ENCODE measurements at regions not wholly inside any gene's neighbourhood (a gene's known extent, or its start where the extent isn't known, plus 50 kb on each side); places are given as distances from the start of the nearest gene placed in this dataset.

GRCh38 chr17:73956595-73957465 is 246.6 kb upstream of the RPL38 start:
- peaks cover 4% of the 10 kb centered on the region for H3K9me3 Mint-ChIP-seq
- intact Hi-C loops (cut with micrococcal nuclease): loop anchor here (10.0 kb wide), 1 partner anchor 312 kb away; the partner anchor contains the start of gene SDK2
- H3K27me3 Mint-ChIP-seq: peaks cover 3% of the 10 kb centered on the region
- DNase-seq (peak; percentile 75), ATAC-seq (peak; percentile 56)
- H3K4me1 Mint-ChIP-seq (ENCODE audit: low read depth): no peaks in the 10 kb centered on the region
- TF ChIP-seq, protein P1, sequence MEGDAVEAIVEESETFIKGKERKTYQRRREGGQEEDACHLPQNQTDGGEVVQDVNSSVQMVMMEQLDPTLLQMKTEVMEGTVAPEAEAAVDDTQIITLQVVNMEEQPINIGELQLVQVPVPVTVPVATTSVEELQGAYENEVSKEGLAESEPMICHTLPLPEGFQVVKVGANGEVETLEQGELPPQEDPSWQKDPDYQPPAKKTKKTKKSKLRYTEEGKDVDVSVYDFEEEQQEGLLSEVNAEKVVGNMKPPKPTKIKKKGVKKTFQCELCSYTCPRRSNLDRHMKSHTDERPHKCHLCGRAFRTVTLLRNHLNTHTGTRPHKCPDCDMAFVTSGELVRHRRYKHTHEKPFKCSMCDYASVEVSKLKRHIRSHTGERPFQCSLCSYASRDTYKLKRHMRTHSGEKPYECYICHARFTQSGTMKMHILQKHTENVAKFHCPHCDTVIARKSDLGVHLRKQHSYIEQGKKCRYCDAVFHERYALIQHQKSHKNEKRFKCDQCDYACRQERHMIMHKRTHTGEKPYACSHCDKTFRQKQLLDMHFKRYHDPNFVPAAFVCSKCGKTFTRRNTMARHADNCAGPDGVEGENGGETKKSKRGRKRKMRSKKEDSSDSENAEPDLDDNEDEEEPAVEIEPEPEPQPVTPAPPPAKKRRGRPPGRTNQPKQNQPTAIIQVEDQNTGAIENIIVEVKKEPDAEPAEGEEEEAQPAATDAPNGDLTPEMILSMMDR (IDR thresholded peaks at IDR 0.05): peak; percentile 50
- ChIA-PET POLR2A (no interaction called here), CTCF (interaction anchor here (0.7 to 2.0 kb wide), 4 partner anchors 9 to 527 kb away, joined by 3 to 7 read pairs (median 4); no protein-coding TSS in a partner anchor)
- H3K4me3 Mint-ChIP-seq: no peak overlapping the region
- H3K27ac Mint-ChIP-seq: no peak overlapping the region
- H3K36me3 Mint-ChIP-seq (ENCODE audit: low read depth): no peaks in the 10 kb centered on the region

DNA sequence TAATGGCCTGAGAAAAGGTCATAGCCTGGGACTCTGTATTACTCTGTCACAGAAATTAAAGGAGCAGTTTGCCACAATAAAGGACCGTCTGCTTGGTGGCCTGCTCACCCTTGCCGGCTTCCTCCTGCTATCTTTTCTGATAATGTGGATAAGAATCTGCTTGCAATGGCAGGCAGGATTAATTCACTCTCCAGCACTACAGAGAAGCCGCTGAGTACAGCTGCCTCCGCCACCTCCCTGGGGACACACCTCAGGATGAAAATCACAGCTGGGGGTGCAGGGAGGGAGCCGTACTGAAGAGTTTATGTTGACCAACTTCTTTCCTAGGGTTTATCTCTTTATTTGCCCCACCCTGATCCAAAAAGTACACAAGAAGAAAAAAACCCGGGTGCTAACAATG is 245.9 kb upstream of the RPL38 start:
- Mint-ChIP-seq H3K27ac (no peak overlapping the region), H3K4me3 (no peak overlapping the region), H3K4me1 (ENCODE audit: low read depth) (no peaks in the 10 kb centered on the region), H3K36me3 (ENCODE audit: low read depth) (no peaks in the 10 kb centered on the region), H3K27me3 (no peaks in the 10 kb centered on the region), H3K9me3 (peaks cover 4% of the 10 kb centered on the region)
- POLR2A ChIA-PET: no interaction called here
- TF ChIP-seq, protein P1 (IDR thresholded peaks at IDR 0.05): no peak
- DNase-seq (no peak), ATAC-seq (no peak)
- intact Hi-C loops (cut with micrococcal nuclease): loop anchor here (10.0 kb wide), 1 partner anchor 313 kb away; the partner anchor contains the start of gene SDK2
- CTCF ChIA-PET: interaction anchor here (2.0 kb wide), 1 partner anchor 311 kb away, joined by 7 read pairs; no protein-coding TSS in a partner anchor

DNA sequence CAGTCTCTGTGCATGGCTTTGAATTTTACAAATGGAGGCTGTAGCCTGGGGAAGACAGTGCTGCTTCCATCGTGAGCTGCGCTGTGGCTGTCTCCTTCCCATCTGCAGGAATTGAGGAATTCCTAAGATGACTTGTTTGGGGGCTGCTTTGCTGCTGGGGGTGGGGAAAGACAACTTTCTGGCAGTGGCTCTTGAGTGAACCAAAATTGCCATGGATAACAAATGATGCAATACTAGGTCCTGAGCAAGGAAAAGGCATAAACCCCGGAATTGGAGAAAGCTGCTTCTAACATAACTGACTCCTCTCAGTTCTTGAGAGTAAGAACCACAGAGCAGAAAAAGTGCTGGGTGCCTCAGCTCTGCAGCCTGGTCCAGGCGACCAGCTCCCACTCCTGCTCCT is 245.0 kb upstream of the RPL38 start:
- TF ChIP-seq, protein P1 (IDR thresholded peaks at IDR 0.05): no peak
- peaks cover 4% of the 10 kb centered on the region for H3K9me3 Mint-ChIP-seq
- H3K27me3 Mint-ChIP-seq: no peaks in the 10 kb centered on the region
- no peaks in the 10 kb centered on the region for H3K4me1 Mint-ChIP-seq (ENCODE audit: low read depth)
- POLR2A ChIA-PET: no interaction called here
- no peak for DNase-seq
- no peak for ATAC-seq
- no peak overlapping the region for H3K27ac Mint-ChIP-seq
- H3K4me3 Mint-ChIP-seq: no peak overlapping the region
- intact Hi-C loops (cut with micrococcal nuclease): loop anchor here (10.0 kb wide), 1 partner anchor 314 kb away; the partner anchor contains the start of gene SDK2
- H3K36me3 Mint-ChIP-seq (ENCODE audit: low read depth): no peaks in the 10 kb centered on the region
- CTCF ChIA-PET: interaction anchor here (1.1 kb wide), 1 partner anchor 528 kb away, joined by 3 read pairs; no protein-coding TSS in a partner anchor

- TF ChIP-seq, protein P1 (IDR thresholded peaks at IDR 0.05): no peak
- H3K27ac Mint-ChIP-seq: no peak overlapping the region
- no peak overlapping the region for H3K4me3 Mint-ChIP-seq
- no peaks in the 10 kb centered on the region for H3K27me3 Mint-ChIP-seq
- peaks cover 9% of the 10 kb centered on the region for H3K9me3 Mint-ChIP-seq
- no peaks in the 10 kb centered on the region for H3K4me1 Mint-ChIP-seq (ENCODE audit: low read depth)
- no peaks in the 10 kb centered on the region for H3K36me3 Mint-ChIP-seq (ENCODE audit: low read depth)
- POLR2A ChIA-PET: no interaction called here
- CTCF ChIA-PET: no interaction called here
- intact Hi-C loops (cut with micrococcal nuclease): no loop called here
- ATAC-seq: no peak
- DNase-seq: no peak
Measured at GRCh38 chr17:73960469-73960868, 243.0 kb upstream of the RPL38 start.

DNA sequence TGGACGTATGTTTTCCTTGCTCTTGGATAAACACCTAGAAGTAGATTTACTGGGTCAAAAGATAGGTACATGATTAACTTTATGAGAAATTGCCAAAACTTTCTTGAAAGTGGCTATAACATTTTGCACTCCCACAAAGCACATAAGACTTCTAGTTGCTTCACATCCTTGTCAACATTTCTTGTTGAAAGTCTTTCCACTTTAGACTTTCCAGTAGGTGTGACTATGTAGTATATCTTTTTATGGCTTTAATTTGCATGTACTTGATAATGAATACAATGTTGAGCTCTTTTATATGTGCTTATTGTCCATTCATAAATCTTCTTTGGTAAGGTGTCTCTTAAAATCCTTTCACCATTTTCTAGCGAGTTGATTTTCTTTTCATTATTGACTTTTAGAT is 241.2 kb upstream of the RPL38 start:
- ChIA-PET CTCF (no interaction called here), POLR2A (no interaction called here)
- TF ChIP-seq, protein P1 (IDR thresholded peaks at IDR 0.05): no peak
- no peaks in the 10 kb centered on the region for H3K36me3 Mint-ChIP-seq (ENCODE audit: low read depth)
- no peak for DNase-seq
- H3K27me3 Mint-ChIP-seq: peaks cover 1% of the 10 kb centered on the region
- no peaks in the 10 kb centered on the region for H3K4me1 Mint-ChIP-seq (ENCODE audit: low read depth)
- H3K4me3 Mint-ChIP-seq: no peak overlapping the region
- H3K27ac Mint-ChIP-seq: no peak overlapping the region
- H3K9me3 Mint-ChIP-seq: peaks cover 13% of the 10 kb centered on the region
- intact Hi-C loops (cut with micrococcal nuclease): no loop called here
- ATAC-seq: no peak

Measured in activated CD8-positive, alpha-beta T cell treated with anti-CD3 and anti-CD28 coated beads for 36 hours (primary cell).